ENCODE measurements at regions not wholly inside any gene's neighbourhood (a gene's known extent, or its start where the extent isn't known, plus 50 kb on each side); places are given as distances from the start of the nearest gene placed in this dataset.

DNA sequence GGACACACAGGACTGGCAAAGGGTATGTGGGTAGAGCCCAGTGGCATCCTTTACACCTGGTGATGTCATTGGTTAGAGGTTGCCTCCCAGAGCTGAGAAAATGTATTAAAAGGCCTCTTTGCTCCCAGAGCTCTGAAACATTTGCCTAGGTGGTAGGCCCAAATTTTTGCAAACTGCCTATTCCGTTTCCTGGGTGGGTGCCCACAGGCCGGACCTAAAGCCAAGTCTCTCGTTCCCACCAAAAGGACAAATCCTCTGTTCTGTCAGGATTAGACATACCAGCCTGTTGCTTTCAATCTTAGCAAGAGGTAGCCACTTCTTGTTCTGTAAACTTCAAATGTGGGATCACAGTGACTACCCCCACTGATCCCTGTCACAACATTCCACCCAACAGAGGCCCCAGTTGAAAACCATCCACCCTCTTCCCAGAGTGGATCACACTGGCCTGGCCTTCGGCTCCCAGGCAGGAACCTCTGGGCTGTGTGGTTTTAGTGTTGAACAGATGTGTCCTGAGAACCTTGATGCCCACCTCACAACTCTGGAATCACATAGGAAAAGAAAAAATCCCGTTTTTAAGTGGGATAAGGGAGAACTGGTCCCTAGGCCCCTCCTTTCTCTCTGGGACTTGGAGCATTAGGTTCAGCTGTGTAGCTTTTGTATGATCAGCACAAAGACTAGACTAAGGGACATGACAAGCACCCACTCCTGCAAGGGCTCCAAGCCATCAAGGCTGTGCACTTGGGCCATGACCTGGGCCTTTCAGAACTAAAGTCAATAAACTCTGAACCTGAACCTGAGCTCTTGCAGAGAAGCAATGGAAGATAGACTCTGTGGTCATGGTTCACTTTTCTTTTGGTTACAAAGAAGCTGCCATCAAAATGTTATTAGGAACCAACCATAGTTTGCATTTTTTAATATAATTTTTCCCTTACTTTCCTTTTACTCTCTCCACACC, 211.3 kb downstream of the CYP26B1 start:
- H4K91ac ChIP-seq (ENCODE audit: low read depth, low read length, poor library complexity) = no peak overlapping the region
- no peak overlapping the region for H3K4me2 ChIP-seq (ENCODE audit: insufficient read depth, low read length, poor library complexity, severe bottlenecking)
- no peak overlapping the region for H3K27ac ChIP-seq (replicated peaks; ENCODE audit: low read length)
- no peaks in the 10 kb centered on the region for H3K36me3 ChIP-seq (replicated peaks in 1 of 2; ENCODE audit: control insufficient read depth in 2 of 2, insufficient read depth in 2 of 2, low read length in 2 of 2)
- no peaks in the 10 kb centered on the region for H3K79me1 ChIP-seq (ENCODE audit: low read depth, low read length)
- H2BK15ac ChIP-seq (ENCODE audit: low read length) = no peak overlapping the region
- H3K9me3 ChIP-seq (replicated peaks in 1 of 2; ENCODE audit: control insufficient read depth in 2 of 2, insufficient read depth in 1 of 2, low read depth in 1 of 2, low read length in 2 of 2) = peaks cover 0 to 1% of the 10 kb centered on the region in 2 donors
- peaks cover 0 to 2% of the 10 kb centered on the region in 2 donors for H3K4me1 ChIP-seq (ENCODE audit: control insufficient read depth in 2 of 2, insufficient read depth in 1 of 2, low read depth in 1 of 2, low read length in 2 of 2)
- no peak overlapping the region for H4K8ac ChIP-seq (ENCODE audit: low read depth, low read length)
- H2AFZ ChIP-seq (ENCODE audit: low read length) = no peak overlapping the region
- H3K9ac ChIP-seq (ENCODE audit: low read depth, low read length, poor library complexity) = no peak overlapping the region
- no peak overlapping the region for H2AK5ac ChIP-seq (ENCODE audit: low read depth, low read length)
- no peak overlapping the region for H3K4me3 ChIP-seq (ENCODE audit: low read length in 2 of 2)
- no peak for DNase-seq (ENCODE audit: low spot score)
- H2BK5ac ChIP-seq (ENCODE audit: low read length) = no peak overlapping the region
- no peaks in the 10 kb centered on the region for H3K27me3 ChIP-seq (ENCODE audit: control insufficient read depth in 3 of 3, insufficient read depth in 3 of 3, low read depth in 1 of 3, low read length in 3 of 3)
- H3K14ac ChIP-seq (ENCODE audit: low read length) = no peak overlapping the region
- peak overlapping the region; percentile 0 for H2BK120ac ChIP-seq (ENCODE audit: low read depth, low read length)
- H3K18ac ChIP-seq (ENCODE audit: low read length) = no peak overlapping the region
- H3K4ac ChIP-seq (ENCODE audit: low read length) = no peak overlapping the region
- no peak overlapping the region for H2BK12ac ChIP-seq (ENCODE audit: low read length)
- H3K23ac ChIP-seq (ENCODE audit: low read depth, low read length, poor library complexity) = no peak overlapping the region
- WGBS, 2 donors (ENCODE audit: extremely low coverage in 2 of 2, insufficient read length in 2 of 2, insufficient replicate concordance in 1 of 2) = no CpG with 5 or more reads among the region's 5 CpGs

DNA sequence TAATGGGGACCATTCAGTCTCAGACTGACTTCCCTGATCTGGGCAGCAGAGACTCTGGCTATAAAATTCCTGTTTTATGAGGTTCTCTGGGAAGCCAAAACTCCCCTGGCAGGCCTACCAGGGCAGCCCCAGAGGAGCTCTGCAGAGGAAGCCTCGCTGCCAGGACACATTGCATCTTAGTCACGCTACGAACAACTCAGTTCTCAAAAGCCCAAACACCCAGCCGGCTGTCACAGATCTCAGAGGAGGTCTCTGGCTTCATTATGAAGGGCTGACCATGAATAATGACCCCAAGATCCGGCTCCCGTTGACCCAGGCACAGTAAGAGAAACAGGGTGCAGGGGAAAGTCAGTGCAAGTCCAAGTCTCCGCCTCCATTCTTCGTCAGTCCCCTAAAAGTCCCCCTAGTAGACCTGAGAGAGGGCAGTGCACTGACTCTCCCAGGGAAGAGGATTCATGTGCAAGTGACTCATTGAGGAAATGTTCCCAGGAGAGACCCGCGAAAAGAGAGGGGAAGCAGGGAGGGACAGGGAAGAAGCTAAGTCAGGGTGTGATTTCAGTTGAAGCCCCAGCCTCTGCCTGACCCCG, 212.3 kb downstream of the CYP26B1 start:
- H3K18ac ChIP-seq (ENCODE audit: low read length) = no peak overlapping the region
- WGBS, 2 donors (ENCODE audit: extremely low coverage in 2 of 2, insufficient read length in 2 of 2, insufficient replicate concordance in 1 of 2) = no CpG with 5 or more reads among the region's 11 CpGs

DNA sequence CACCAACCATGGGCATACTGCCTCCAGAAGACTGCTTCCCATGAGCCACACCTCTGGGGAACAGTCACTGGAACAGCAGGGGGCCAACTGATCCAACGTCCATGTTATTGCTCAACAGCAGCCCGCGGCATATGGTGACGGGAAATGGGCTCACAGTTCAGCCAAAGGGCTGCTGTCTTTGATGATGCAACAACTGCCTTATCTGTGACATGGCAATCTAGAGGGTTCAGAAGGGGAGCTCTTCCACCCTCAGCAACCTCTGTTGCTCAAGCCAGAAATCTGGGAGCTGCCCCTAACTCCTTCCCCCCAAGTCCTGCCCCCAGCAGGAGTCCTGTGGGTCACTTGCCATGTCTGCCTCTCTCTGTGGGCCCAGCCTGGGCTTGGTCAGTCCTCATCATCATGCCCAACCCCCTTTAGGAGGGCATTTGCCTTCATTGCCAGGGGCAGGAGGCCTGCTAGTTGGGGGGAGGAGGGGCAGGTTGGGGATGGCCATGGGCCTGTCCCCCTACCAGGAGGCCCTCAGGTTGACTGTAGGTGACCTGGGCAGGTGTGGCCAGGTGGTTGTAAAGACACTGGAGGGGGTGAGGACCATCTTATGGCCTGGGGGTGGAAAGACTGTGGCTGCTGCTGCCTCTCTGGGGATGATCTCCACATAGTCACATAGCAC, 212.9 kb downstream of the CYP26B1 start:
- H2BK120ac ChIP-seq (ENCODE audit: low read depth, low read length) = no peak overlapping the region
- no peak overlapping the region for H3K4me2 ChIP-seq (ENCODE audit: insufficient read depth, low read length, poor library complexity, severe bottlenecking)
- no CpG with 5 or more reads among the region's 4 CpGs for WGBS, 2 donors (ENCODE audit: extremely low coverage in 2 of 2, insufficient read length in 2 of 2, insufficient replicate concordance in 1 of 2)

More for the DNA sequence above, 212.3 kb downstream of the CYP26B1 start:
- Histone ChIP-seq H3K9ac (ENCODE audit: low read depth, low read length, poor library complexity) (no peak overlapping the region), H3K14ac (ENCODE audit: low read length) (no peak overlapping the region), H3K9me3 (replicated peaks in 1 of 2; ENCODE audit: control insufficient read depth in 2 of 2, insufficient read depth in 1 of 2, low read depth in 1 of 2, low read length in 2 of 2) (peaks cover 0 to 1% of the 10 kb centered on the region in 2 donors), H4K91ac (ENCODE audit: low read depth, low read length, poor library complexity) (no peak overlapping the region), H2BK120ac (ENCODE audit: low read depth, low read length) (peak overlapping the region; percentile 0), H3K23ac (ENCODE audit: low read depth, low read length, poor library complexity) (no peak overlapping the region), H2BK5ac (ENCODE audit: low read length) (no peak overlapping the region), H3K79me1 (ENCODE audit: low read depth, low read length) (no peaks in the 10 kb centered on the region), H2BK12ac (ENCODE audit: low read length) (no peak overlapping the region), H3K4me2 (ENCODE audit: insufficient read depth, low read length, poor library complexity, severe bottlenecking) (no peak overlapping the region), H3K27me3 (ENCODE audit: control insufficient read depth in 3 of 3, insufficient read depth in 3 of 3, low read depth in 1 of 3, low read length in 3 of 3) (no peaks in the 10 kb centered on the region), H2BK15ac (ENCODE audit: low read length) (no peak overlapping the region), H3K27ac (replicated peaks; ENCODE audit: low read length) (no peak overlapping the region), H3K36me3 (replicated peaks in 1 of 2; ENCODE audit: control insufficient read depth in 2 of 2, insufficient read depth in 2 of 2, low read length in 2 of 2) (no peaks in the 10 kb centered on the region), H3K4me1 (ENCODE audit: control insufficient read depth in 2 of 2, insufficient read depth in 1 of 2, low read depth in 1 of 2, low read length in 2 of 2) (no peaks in the 10 kb centered on the region), H3K4me3 (ENCODE audit: low read length in 2 of 2) (no peak overlapping the region), H2AFZ (ENCODE audit: low read length) (no peak overlapping the region), H2AK5ac (ENCODE audit: low read depth, low read length) (peak overlapping the region; percentile 82), H3K4ac (ENCODE audit: low read length) (no peak overlapping the region), H4K8ac (ENCODE audit: low read depth, low read length) (no peak overlapping the region)
- DNase-seq (ENCODE audit: low spot score) = no peak

DNA sequence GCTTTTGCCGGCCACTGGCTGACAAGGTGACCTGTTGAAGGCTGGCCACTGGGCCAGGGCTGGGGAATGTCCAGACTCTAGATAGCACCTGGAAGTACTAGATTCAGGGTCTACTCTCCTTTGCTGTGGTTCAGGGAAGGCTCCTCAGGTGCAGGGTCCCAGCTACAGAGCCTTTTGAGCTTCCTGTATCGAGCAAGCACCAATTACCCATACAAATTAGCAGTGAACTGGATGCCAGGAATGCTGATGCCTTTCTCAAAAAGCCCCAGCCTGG, 213.4 kb downstream of the CYP26B1 start:
- no peak for DNase-seq (ENCODE audit: low spot score)
- Histone ChIP-seq H2BK5ac (ENCODE audit: low read length) (no peak overlapping the region), H3K27me3 (ENCODE audit: control insufficient read depth in 3 of 3, insufficient read depth in 3 of 3, low read depth in 1 of 3, low read length in 3 of 3) (no peaks in the 10 kb centered on the region), H3K14ac (ENCODE audit: low read length) (no peak overlapping the region), H3K4ac (ENCODE audit: low read length) (no peak overlapping the region), H2BK12ac (ENCODE audit: low read length) (no peak overlapping the region), H3K18ac (ENCODE audit: low read length) (no peak overlapping the region), H3K4me3 (ENCODE audit: low read length in 2 of 2) (no peak overlapping the region), H3K4me1 (ENCODE audit: control insufficient read depth in 2 of 2, insufficient read depth in 1 of 2, low read depth in 1 of 2, low read length in 2 of 2) (no peaks in the 10 kb centered on the region), H2AK5ac (ENCODE audit: low read depth, low read length) (no peak overlapping the region), H3K9ac (ENCODE audit: low read depth, low read length, poor library complexity) (no peak overlapping the region), H2BK15ac (ENCODE audit: low read length) (no peak overlapping the region), H4K91ac (ENCODE audit: low read depth, low read length, poor library complexity) (no peak overlapping the region), H2AFZ (ENCODE audit: low read length) (no peak overlapping the region), H3K23ac (ENCODE audit: low read depth, low read length, poor library complexity) (no peak overlapping the region), H3K4me2 (ENCODE audit: insufficient read depth, low read length, poor library complexity, severe bottlenecking) (no peak overlapping the region), H4K8ac (ENCODE audit: low read depth, low read length) (no peak overlapping the region), H3K36me3 (replicated peaks in 1 of 2; ENCODE audit: control insufficient read depth in 2 of 2, insufficient read depth in 2 of 2, low read length in 2 of 2) (no peaks in the 10 kb centered on the region), H2BK120ac (ENCODE audit: low read depth, low read length) (no peak overlapping the region), H3K27ac (replicated peaks; ENCODE audit: low read length) (no peak overlapping the region), H3K79me1 (ENCODE audit: low read depth, low read length) (no peaks in the 10 kb centered on the region), H3K9me3 (replicated peaks in 1 of 2; ENCODE audit: control insufficient read depth in 2 of 2, insufficient read depth in 1 of 2, low read depth in 1 of 2, low read length in 2 of 2) (no peaks in the 10 kb centered on the region)
- no CpG with 5 or more reads among the region's 2 CpGs for WGBS, 2 donors (ENCODE audit: extremely low coverage in 2 of 2, insufficient read length in 2 of 2, insufficient replicate concordance in 1 of 2)

More for the DNA sequence above, 212.9 kb downstream of the CYP26B1 start:
- Histone ChIP-seq H3K4me1 (ENCODE audit: control insufficient read depth in 2 of 2, insufficient read depth in 1 of 2, low read depth in 1 of 2, low read length in 2 of 2) (no peaks in the 10 kb centered on the region), H3K36me3 (replicated peaks in 1 of 2; ENCODE audit: control insufficient read depth in 2 of 2, insufficient read depth in 2 of 2, low read length in 2 of 2) (no peaks in the 10 kb centered on the region), H3K9me3 (replicated peaks in 1 of 2; ENCODE audit: control insufficient read depth in 2 of 2, insufficient read depth in 1 of 2, low read depth in 1 of 2, low read length in 2 of 2) (peaks cover 0 to 1% of the 10 kb centered on the region in 2 donors), H2BK5ac (ENCODE audit: low read length) (no peak overlapping the region), H3K23ac (ENCODE audit: low read depth, low read length, poor library complexity) (peak overlapping the region; percentile 40), H3K27me3 (ENCODE audit: control insufficient read depth in 3 of 3, insufficient read depth in 3 of 3, low read depth in 1 of 3, low read length in 3 of 3) (no peaks in the 10 kb centered on the region), H3K79me1 (ENCODE audit: low read depth, low read length) (no peaks in the 10 kb centered on the region), H2BK15ac (ENCODE audit: low read length) (no peak overlapping the region), H3K27ac (replicated peaks; ENCODE audit: low read length) (no peak overlapping the region), H2AFZ (ENCODE audit: low read length) (no peak overlapping the region), H3K18ac (ENCODE audit: low read length) (peak overlapping the region; percentile 37), H2AK5ac (ENCODE audit: low read depth, low read length) (peak overlapping the region; percentile 82), H3K4ac (ENCODE audit: low read length) (no peak overlapping the region), H3K14ac (ENCODE audit: low read length) (no peak overlapping the region), H4K8ac (ENCODE audit: low read depth, low read length) (no peak overlapping the region), H3K4me3 (ENCODE audit: low read length in 2 of 2) (no peak overlapping the region), H4K91ac (ENCODE audit: low read depth, low read length, poor library complexity) (no peak overlapping the region), H2BK12ac (ENCODE audit: low read length) (no peak overlapping the region), H3K9ac (ENCODE audit: low read depth, low read length, poor library complexity) (no peak overlapping the region)
- DNase-seq (ENCODE audit: low spot score) = no peak

Measured in neuronal stem cell (in vitro differentiated cells).